Activated CD8-positive, alpha-beta memory T cell treated with anti-CD3 and anti-CD28 coated beads for 1 hour (primary cell): ENCODE measurements at regions not wholly inside any gene's neighbourhood (a gene's known extent, or its start where the extent isn't known, plus 50 kb on each side); places are given as distances from the start of the nearest gene placed in this dataset.
"Not testable (repeated sequence)": the region's sequence is repeated elsewhere in the genome, so short reads cannot be mapped to it uniquely, and the experiment has no call there.

Experiments used
- DNase-seq, 2 donors: peaks; one replicate each; pipeline ENCODE4 v3.0.0-alpha.2; 2020; ENCODE audit warnings: low read depth in 1 of 2; ENCODE audit errors: extremely low read depth in 1 of 2

- not testable (repeated sequence) for DNase-seq
These were observed 517.6 kb downstream of the TTLL7 start for GRCh38 chr1:83481284-83481683.

- DNase-seq: not testable (repeated sequence)
These were observed 519.2 kb downstream of the TTLL7 start for GRCh38 chr1:83479591-83480239.

GRCh38 chr1:83478127-83478526 is 520.8 kb downstream of the TTLL7 start:
- not testable (repeated sequence) for DNase-seq

- DNase-seq: not testable (repeated sequence)
These were observed 522.4 kb downstream of the TTLL7 start for GRCh38 chr1:83476518-83476917.

GRCh38 chr1:83474946-83475345 is 524.0 kb downstream of the TTLL7 start:
- DNase-seq: not testable (repeated sequence)

GRCh38 chr1:83473986-83474385 is 524.9 kb downstream of the TTLL7 start:
- DNase-seq: not testable (repeated sequence)

GRCh38 chr1:83472066-83472465 is 526.9 kb downstream of the TTLL7 start:
- not testable (repeated sequence) for DNase-seq

- not testable (repeated sequence) for DNase-seq
These were observed 527.7 kb downstream of the TTLL7 start for GRCh38 chr1:83471272-83471671.

- not testable (repeated sequence) for DNase-seq
These were observed 530.6 kb downstream of the TTLL7 start for GRCh38 chr1:83468336-83468735.

- DNase-seq: not testable (repeated sequence)
These were observed 541.1 kb downstream of the TTLL7 start for GRCh38 chr1:83457735-83458248.

GRCh38 chr1:83457281-83457680 is 541.7 kb downstream of the TTLL7 start:
- DNase-seq: not testable (repeated sequence)

- not testable (repeated sequence) for DNase-seq
These were observed 543.2 kb downstream of the TTLL7 start for GRCh38 chr1:83455753-83456152.

GRCh38 chr1:83445873-83446272 is 553.1 kb downstream of the TTLL7 start:
- DNase-seq: not testable (repeated sequence)

GRCh38 chr1:83442412-83442811 is 556.5 kb downstream of the TTLL7 start:
- not testable (repeated sequence) for DNase-seq

GRCh38 chr1:83440586-83440985 is 558.3 kb downstream of the TTLL7 start:
- not testable (repeated sequence) for DNase-seq

GRCh38 chr1:83440021-83440420 is 558.9 kb downstream of the TTLL7 start:
- DNase-seq: not testable (repeated sequence)

- not testable (repeated sequence) for DNase-seq
These were observed 560.6 kb downstream of the TTLL7 start for GRCh38 chr1:83438316-83438715.

- not testable (repeated sequence) for DNase-seq
These were observed 563.6 kb downstream of the TTLL7 start for GRCh38 chr1:83435336-83435735.

- DNase-seq: not testable (repeated sequence)
These were observed 571.4 kb downstream of the TTLL7 start for GRCh38 chr1:83427566-83427965.

- DNase-seq: not testable (repeated sequence)
These were observed 575.5 kb downstream of the TTLL7 start for GRCh38 chr1:83423382-83423781.

GRCh38 chr1:83418558-83418957 is 580.4 kb downstream of the TTLL7 start:
- no peak for DNase-seq

GRCh38 chr1:83413839-83414107 is 585.2 kb downstream of the TTLL7 start:
- not testable (repeated sequence) for DNase-seq
